Gastrocnemius medialis (tissue), 4 donors: ENCODE measurements at regions not wholly inside any gene's neighbourhood (a gene's known extent, or its start where the extent isn't known, plus 50 kb on each side); places are given as distances from the start of the nearest gene placed in this dataset.

Experiments used
- POLR2A ChIP-seq, 2 donors: fragments of 450-650 bp; IDR thresholded peaks; one replicate each; pipeline ENCODE4 v1.6.1; 2017; ENCODE audit warnings: antibody characterized with exemption in 2 of 2, mild to moderate bottlenecking in 2 of 2, moderate library complexity in 2 of 2
- TF ChIP-seq, protein P1 (sequence below), 5 experiments: fragments of 450-650 bp in 3 of 5; fragments of 200-600 bp in 2 of 5; sonication (generic) in 2 of 5; IDR thresholded peaks in 4 of 5; conservative IDR thresholded peaks in 1 of 5; 1 replicate in 4 of 5; 2 replicates in 1 of 5; pipeline ENCODE4 v1.5.1; 2016 to 2019; ENCODE audit warnings: antibody characterized with exemption in 5 of 5, mild to moderate bottlenecking in 3 of 5, moderate library complexity in 3 of 5

- TF ChIP-seq, protein P1, sequence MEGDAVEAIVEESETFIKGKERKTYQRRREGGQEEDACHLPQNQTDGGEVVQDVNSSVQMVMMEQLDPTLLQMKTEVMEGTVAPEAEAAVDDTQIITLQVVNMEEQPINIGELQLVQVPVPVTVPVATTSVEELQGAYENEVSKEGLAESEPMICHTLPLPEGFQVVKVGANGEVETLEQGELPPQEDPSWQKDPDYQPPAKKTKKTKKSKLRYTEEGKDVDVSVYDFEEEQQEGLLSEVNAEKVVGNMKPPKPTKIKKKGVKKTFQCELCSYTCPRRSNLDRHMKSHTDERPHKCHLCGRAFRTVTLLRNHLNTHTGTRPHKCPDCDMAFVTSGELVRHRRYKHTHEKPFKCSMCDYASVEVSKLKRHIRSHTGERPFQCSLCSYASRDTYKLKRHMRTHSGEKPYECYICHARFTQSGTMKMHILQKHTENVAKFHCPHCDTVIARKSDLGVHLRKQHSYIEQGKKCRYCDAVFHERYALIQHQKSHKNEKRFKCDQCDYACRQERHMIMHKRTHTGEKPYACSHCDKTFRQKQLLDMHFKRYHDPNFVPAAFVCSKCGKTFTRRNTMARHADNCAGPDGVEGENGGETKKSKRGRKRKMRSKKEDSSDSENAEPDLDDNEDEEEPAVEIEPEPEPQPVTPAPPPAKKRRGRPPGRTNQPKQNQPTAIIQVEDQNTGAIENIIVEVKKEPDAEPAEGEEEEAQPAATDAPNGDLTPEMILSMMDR (IDR thresholded peaks at IDR 0.05 in 4 of 5, conservative IDR thresholded peaks at IDR 0.05 in 1 of 5), result no peak
- TF ChIP-seq POLR2A (IDR thresholded peaks at IDR 0.05), result no peak
Observed at GRCh38 chr16:73319261-73319660, 271.3 kb upstream of the ZFHX3 start.
